PC-9 (cell line): ENCODE measurements at regions not wholly inside any gene's neighbourhood (a gene's known extent, or its start where the extent isn't known, plus 50 kb on each side); places are given as distances from the start of the nearest gene placed in this dataset.
A peak's percentile ranks its signal among the peaks of the same experiment; 100 is the strongest.
"Not testable (repeated sequence)": the region's sequence is repeated elsewhere in the genome, so short reads cannot be mapped to it uniquely, and the experiment has no call there.

Experiments used
- BruUV-seq: library from RNA; stranded (reverse); fragments of 400-500 nt; replicated peaks from 2 replicates; lab custom pipeline; 2021; lab: Mats Ljungman, UMichigan
- CTCF ChIA-PET: fragments of 300-600 bp; sonication (Branson Sonifier 250); formaldehyde crosslinking; loops from one replicate; lab custom pipeline; 2022; ENCODE audit warnings: antibody characterized with exemption; lab: Charles Lee
- POLR2A ChIA-PET: fragments of 300-600 bp; sonication (Branson Sonifier 250); formaldehyde crosslinking; loops from one replicate; lab custom pipeline; 2022; ENCODE audit warnings: antibody characterized with exemption; ENCODE audit not compliant: unreplicated experiment; lab: Charles Lee
- DNase-seq, 2 experiments: peaks; one replicate each; pipeline versions ENCODE4 v3.0.0 to v3.0.0-alpha.2; 2015 to 2022; ENCODE audit warnings: mixed read lengths in 1 of 2
- H2AFZ ChIP-seq: fragments of 200-600 bp; sonication (generic); 2 replicates; pipeline ENCODE4 v1.8.1; 2017; ENCODE audit warnings: antibody characterized with exemption
- H3F3A ChIP-seq: fragments of 200-600 bp; sonication (generic); 2 replicates; pipeline ENCODE4 v1.8.1; 2017; ENCODE audit warnings: antibody characterized with exemption, mild to moderate bottlenecking, low read depth; ENCODE audit not compliant: insufficient read depth
- H3K27ac ChIP-seq: fragments of 200-600 bp; sonication (generic); 2 replicates; pipeline ENCODE4 v1.6.1; 2016; ENCODE audit warnings: mixed run types
- H3K27me3 ChIP-seq: fragments of 200-600 bp; sonication (generic); 2 replicates; pipeline ENCODE4 v1.6.1; 2016; ENCODE audit warnings: low read depth, mixed run types; ENCODE audit not compliant: insufficient read depth
- H3K36me3 ChIP-seq: fragments of 200-600 bp; sonication (generic); 2 replicates; pipeline ENCODE4 v1.6.1; 2016; ENCODE audit warnings: low read depth, mixed run types
- H3K4me1 ChIP-seq: fragments of 200-600 bp; sonication (generic); replicated peaks from 2 replicates; pipeline ENCODE4 v1.6.1; 2016; ENCODE audit warnings: mixed run types; ENCODE audit not compliant: insufficient read depth
- H3K4me2 ChIP-seq: fragments of 200-600 bp; sonication (generic); 2 replicates; pipeline ENCODE4 v1.6.1; 2017; ENCODE audit warnings: mixed run types
- H3K4me3 ChIP-seq: fragments of 200-600 bp; sonication (generic); 2 replicates; pipeline ENCODE4 v1.6.1; 2016; ENCODE audit warnings: mixed run types
- H3K79me2 ChIP-seq: fragments of 200-600 bp; sonication (generic); 2 replicates; pipeline ENCODE4 v1.6.1; 2017; ENCODE audit warnings: low read depth, mixed run types
- H3K9me2 ChIP-seq: fragments of 200-600 bp; sonication (generic); 2 replicates; pipeline ENCODE4 v1.8.1; 2017; ENCODE audit warnings: mild to moderate bottlenecking; ENCODE audit not compliant: insufficient read depth
- H3K9me3 ChIP-seq: fragments of 200-600 bp; sonication (generic); 2 replicates; pipeline ENCODE4 v1.8.1; 2016; ENCODE audit warnings: low read depth; ENCODE audit not compliant: insufficient read depth
- H4K20me1 ChIP-seq: fragments of 200-600 bp; sonication (generic); 2 replicates; pipeline ENCODE4 v1.8.1; 2017; ENCODE audit not compliant: insufficient read depth
- CTCF ChIP-seq: fragments of 200-600 bp; sonication (generic); conservative IDR thresholded peaks from 2 replicates; pipeline ENCODE4 v1.6.1; 2017; ENCODE audit warnings: mixed run types, antibody characterized with exemption, mild to moderate bottlenecking, moderate library complexity
- EZH2 ChIP-seq: fragments of 200-600 bp; sonication (generic); IDR thresholded peaks from 2 replicates; pipeline ENCODE4 v1.8.0; 2017; ENCODE audit warnings: antibody characterized with exemption, low read depth
- intact Hi-C: fragments of 100-400 bp; cut with micrococcal nuclease; formaldehyde crosslinking; loops from one replicate; pipeline ENCODE4 v1.10.0; 2022; ENCODE audit not compliant: unreplicated experiment

DNA sequence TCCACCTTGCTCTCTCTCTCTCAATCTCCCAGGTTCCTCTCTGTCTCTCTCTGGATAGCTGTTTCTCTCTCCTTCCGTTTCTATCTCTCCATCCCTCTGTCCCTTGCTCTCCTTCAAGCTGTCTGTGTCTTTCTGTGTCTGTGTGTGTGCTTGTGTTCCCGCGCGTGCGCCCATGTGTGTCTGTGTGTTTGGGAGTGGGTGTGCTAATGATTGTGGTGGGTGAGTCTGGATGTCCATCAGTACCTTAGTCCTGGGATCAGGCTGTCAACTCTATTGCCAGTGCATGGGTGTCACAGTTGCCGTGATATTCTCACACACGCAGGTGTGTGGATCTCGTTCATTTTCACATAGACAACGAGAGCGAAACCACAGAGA, 1380.6 kb upstream of the DEFB115 start:
- no peaks in the 10 kb centered on the region for H3K36me3 ChIP-seq

GRCh38 chr20:29877411-29878280, 1379.8 kb upstream of the DEFB115 start:
- H3K4me3 ChIP-seq, H2AFZ ChIP-seq, CTCF ChIA-PET, H3K4me2 ChIP-seq, H4K20me1 ChIP-seq, H3K36me3 ChIP-seq, H3K9me2 ChIP-seq, BruUV-seq, intact Hi-C loops, H3K27ac ChIP-seq, H3K79me2 ChIP-seq, H3F3A ChIP-seq, POLR2A ChIA-PET, H3K4me1 ChIP-seq, H3K9me3 ChIP-seq, DNase-seq: not testable (repeated sequence)
- H3K27me3 ChIP-seq: peaks cover 13% of the 10 kb centered on the region; the same call in 1 of the 2 replicates

More for the DNA sequence above, 1380.6 kb upstream of the DEFB115 start:
- intact Hi-C loops: no loop called here
- no peaks in the 10 kb centered on the region for H4K20me1 ChIP-seq
- no peaks in the 10 kb centered on the region for H3K79me2 ChIP-seq
- no peaks in the 10 kb centered on the region for H3K4me1 ChIP-seq
- H2AFZ ChIP-seq: no peak overlapping the region
- ChIA-PET POLR2A (no interaction called here), CTCF (no interaction called here)
- no peak overlapping the region for H3K27ac ChIP-seq
- H3K4me3 ChIP-seq: no peak overlapping the region
- H3K9me2 ChIP-seq: no peaks in the 10 kb centered on the region
- no peak overlapping the region for H3K4me2 ChIP-seq
- BruUV-seq: no TSS peak
- DNase-seq: no peak
- no peak for TF ChIP-seq EZH2
- TF ChIP-seq CTCF: no peak
- H3K27me3 ChIP-seq: peaks cover 13% of the 10 kb centered on the region; the same call in 1 of the 2 replicates
- H3F3A ChIP-seq: no peaks in the 10 kb centered on the region
- no peaks in the 10 kb centered on the region for H3K9me3 ChIP-seq

- Histone ChIP-seq H4K20me1 (no peaks in the 10 kb centered on the region), H3K4me1 (no peaks in the 10 kb centered on the region), H3F3A (no peaks in the 10 kb centered on the region), H3K9me3 (no peaks in the 10 kb centered on the region), H3K27me3 (peaks cover 13% of the 10 kb centered on the region; the same call in 1 of the 2 replicates), H3K4me2 (no peak overlapping the region), H3K36me3 (no peaks in the 10 kb centered on the region), H3K9me2 (no peaks in the 10 kb centered on the region), H3K79me2 (no peaks in the 10 kb centered on the region), H2AFZ (no peak overlapping the region), H3K4me3 (no peak overlapping the region), H3K27ac (no peak overlapping the region)
- ChIA-PET POLR2A (no interaction called here), CTCF (no interaction called here)
- peak in 1 of 2 experiments; percentile 12 for DNase-seq
- TF ChIP-seq EZH2 (no peak), CTCF (no peak)
- intact Hi-C loops: no loop called here
- BruUV-seq: no TSS peak
These were observed 1379.2 kb upstream of the DEFB115 start for GRCh38 chr20:29878281-29878741.
